ENCODE measurements at regions not wholly inside any gene's neighbourhood (a gene's known extent, or its start where the extent isn't known, plus 50 kb on each side); places are given as distances from the start of the nearest gene placed in this dataset.

GRCh38 chr10:27391325-27391724 is 112.8 kb upstream of the RAB18 start:
- TF ChIP-seq TSHZ2 (CRISPR knock-in tag; IDR thresholded peaks at IDR 0.05): no peak
- no peak for ATAC-seq

GRCh38 chr10:27390681-27391080 is 113.4 kb upstream of the RAB18 start:
- no peak for ATAC-seq
- TF ChIP-seq ESRRG (CRISPR knock-in tag; IDR thresholded peaks at IDR 0.05) (no peak), ARNTL (CRISPR knock-in tag; IDR thresholded peaks at IDR 0.05; ENCODE audit: borderline replicate concordance, low read depth) (no peak), GLIS3 (CRISPR knock-in tag; IDR thresholded peaks at IDR 0.05) (no peak), PATZ1 (CRISPR knock-in tag; IDR thresholded peaks at IDR 0.05; ENCODE audit: borderline replicate concordance) (no peak), BACH2 (CRISPR knock-in tag; IDR thresholded peaks at IDR 0.05; ENCODE audit: borderline replicate concordance) (no peak), CREB5 (CRISPR knock-in tag; IDR thresholded peaks at IDR 0.05; ENCODE audit: low read depth) (no peak)
- TF ChIP-seq, protein P1, sequence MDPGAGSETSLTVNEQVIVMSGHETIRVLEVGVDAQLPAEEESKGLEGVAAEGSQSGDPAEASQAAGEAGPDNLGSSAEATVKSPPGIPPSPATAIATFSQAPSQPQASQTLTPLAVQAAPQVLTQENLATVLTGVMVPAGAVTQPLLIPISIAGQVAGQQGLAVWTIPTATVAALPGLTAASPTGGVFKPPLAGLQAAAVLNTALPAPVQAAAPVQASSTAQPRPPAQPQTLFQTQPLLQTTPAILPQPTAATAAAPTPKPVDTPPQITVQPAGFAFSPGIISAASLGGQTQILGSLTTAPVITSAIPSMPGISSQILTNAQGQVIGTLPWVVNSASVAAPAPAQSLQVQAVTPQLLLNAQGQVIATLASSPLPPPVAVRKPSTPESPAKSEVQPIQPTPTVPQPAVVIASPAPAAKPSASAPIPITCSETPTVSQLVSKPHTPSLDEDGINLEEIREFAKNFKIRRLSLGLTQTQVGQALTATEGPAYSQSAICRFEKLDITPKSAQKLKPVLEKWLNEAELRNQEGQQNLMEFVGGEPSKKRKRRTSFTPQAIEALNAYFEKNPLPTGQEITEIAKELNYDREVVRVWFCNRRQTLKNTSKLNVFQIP (CRISPR knock-in tag; IDR thresholded peaks at IDR 0.05; ENCODE audit: borderline replicate concordance, low read depth): no peak

GRCh38 chr10:27388761-27389399 is 115.2 kb upstream of the RAB18 start:
- no peak for ATAC-seq
- TF ChIP-seq SNAI2 (CRISPR knock-in tag; IDR thresholded peaks at IDR 0.05) (no peak), CREB5 (CRISPR knock-in tag; IDR thresholded peaks at IDR 0.05; ENCODE audit: low read depth) (no peak), ESRRG (CRISPR knock-in tag; IDR thresholded peaks at IDR 0.05) (no peak), ZNF8 (CRISPR knock-in tag; IDR thresholded peaks at IDR 0.05) (no peak), TOX (CRISPR knock-in tag; IDR thresholded peaks at IDR 0.05; ENCODE audit: borderline replicate concordance) (no peak), OSR1 (CRISPR knock-in tag; IDR thresholded peaks at IDR 0.05) (no peak), ZNF565 (CRISPR knock-in tag; conservative IDR thresholded peaks at IDR 0.05; ENCODE audit: low read depth) (no peak), ARNTL (CRISPR knock-in tag; IDR thresholded peaks at IDR 0.05; ENCODE audit: borderline replicate concordance, low read depth) (no peak), ZFP30 (CRISPR knock-in tag; IDR thresholded peaks at IDR 0.05) (no peak), TSHZ2 (CRISPR knock-in tag; IDR thresholded peaks at IDR 0.05) (no peak), BACH2 (CRISPR knock-in tag; IDR thresholded peaks at IDR 0.05; ENCODE audit: borderline replicate concordance) (no peak)
